ENCODE measurements at regions not wholly inside any gene's neighbourhood (a gene's known extent, or its start where the extent isn't known, plus 50 kb on each side); places are given as distances from the start of the nearest gene placed in this dataset.

GRCh38 chr20:50389808-50390684 lies 120.1 kb upstream of the PTPN1 start:
- H3K9ac ChIP-seq (ENCODE audit: low read length): no peak overlapping the region
- no peaks in the 10 kb centered on the region for H3F3A ChIP-seq (ENCODE audit: insufficient read depth, low read length)
- H3K27ac ChIP-seq (ENCODE audit: low read depth, low read length, poor library complexity, severe bottlenecking): no peak overlapping the region
- no peak overlapping the region for H3K4me2 ChIP-seq (ENCODE audit: low read length)
- peaks cover 4% of the 10 kb centered on the region; the same call in 1 of the 2 replicates for H3K27me3 ChIP-seq (ENCODE audit: insufficient read depth, low read length)
- H3K79me2 ChIP-seq (ENCODE audit: insufficient read depth, low read length): no peaks in the 10 kb centered on the region
- no peaks in the 10 kb centered on the region for H3K9me2 ChIP-seq (ENCODE audit: low read depth, low read length)
- no peaks in the 10 kb centered on the region for H3K36me3 ChIP-seq (ENCODE audit: insufficient read depth, low read length)
- H3K9me3 ChIP-seq (ENCODE audit: low read length): no peaks in the 10 kb centered on the region
- H2AFZ ChIP-seq (ENCODE audit: low read length): no peak overlapping the region
- TF ChIP-seq CTCF (IDR thresholded peaks at IDR 0.05; ENCODE audit: low read length) (no peak), EZH2 (IDR thresholded peaks at IDR 0.05; ENCODE audit: borderline replicate concordance, low read length) (no peak)
- H3K4me1 ChIP-seq (ENCODE audit: insufficient read depth, low read length, severe bottlenecking): no peaks in the 10 kb centered on the region
- H4K20me1 ChIP-seq (ENCODE audit: insufficient read depth, low read length): no peaks in the 10 kb centered on the region
- H3K4me3 ChIP-seq (ENCODE audit: low read depth, low read length, poor library complexity, severe bottlenecking): no peak overlapping the region

GRCh38 chr20:50390685-50391443 lies 119.3 kb upstream of the PTPN1 start:
- H3K4me1 ChIP-seq (ENCODE audit: insufficient read depth, low read length, severe bottlenecking): no peaks in the 10 kb centered on the region
- no peaks in the 10 kb centered on the region for H3F3A ChIP-seq (ENCODE audit: insufficient read depth, low read length)
- H3K9me2 ChIP-seq (ENCODE audit: low read depth, low read length): no peaks in the 10 kb centered on the region
- H3K9ac ChIP-seq (ENCODE audit: low read length): no peak overlapping the region
- TF ChIP-seq CTCF (IDR thresholded peaks at IDR 0.05; ENCODE audit: low read length): no peak
- TF ChIP-seq EZH2 (IDR thresholded peaks at IDR 0.05; ENCODE audit: borderline replicate concordance, low read length): no peak
- no peaks in the 10 kb centered on the region for H4K20me1 ChIP-seq (ENCODE audit: insufficient read depth, low read length)
- no peaks in the 10 kb centered on the region for H3K79me2 ChIP-seq (ENCODE audit: insufficient read depth, low read length)
- no peaks in the 10 kb centered on the region for H3K36me3 ChIP-seq (ENCODE audit: insufficient read depth, low read length)
- H3K9me3 ChIP-seq (ENCODE audit: low read length): no peaks in the 10 kb centered on the region
- no peak overlapping the region for H2AFZ ChIP-seq (ENCODE audit: low read length)
- no peak overlapping the region for H3K27ac ChIP-seq (ENCODE audit: low read depth, low read length, poor library complexity, severe bottlenecking)
- H3K4me3 ChIP-seq (ENCODE audit: low read depth, low read length, poor library complexity, severe bottlenecking): no peak overlapping the region
- no peaks in the 10 kb centered on the region; the same call in 1 of the 2 replicates for H3K27me3 ChIP-seq (ENCODE audit: insufficient read depth, low read length)
- no peak overlapping the region for H3K4me2 ChIP-seq (ENCODE audit: low read length)

GRCh38 chr20:50391444-50392137 lies 118.6 kb upstream of the PTPN1 start:
- Histone ChIP-seq H3K27me3 (ENCODE audit: insufficient read depth, low read length) (no peaks in the 10 kb centered on the region), H3K36me3 (ENCODE audit: insufficient read depth, low read length) (no peaks in the 10 kb centered on the region), H3K4me1 (ENCODE audit: insufficient read depth, low read length, severe bottlenecking) (no peaks in the 10 kb centered on the region), H4K20me1 (ENCODE audit: insufficient read depth, low read length) (no peaks in the 10 kb centered on the region), H3K9me2 (ENCODE audit: low read depth, low read length) (no peaks in the 10 kb centered on the region), H3K79me2 (ENCODE audit: insufficient read depth, low read length) (no peaks in the 10 kb centered on the region), H3K9ac (ENCODE audit: low read length) (no peak overlapping the region), H3K9me3 (ENCODE audit: low read length) (no peaks in the 10 kb centered on the region), H2AFZ (ENCODE audit: low read length) (no peak overlapping the region), H3K4me3 (ENCODE audit: low read depth, low read length, poor library complexity, severe bottlenecking) (no peak overlapping the region), H3K4me2 (ENCODE audit: low read length) (no peak overlapping the region), H3F3A (ENCODE audit: insufficient read depth, low read length) (no peaks in the 10 kb centered on the region), H3K27ac (ENCODE audit: low read depth, low read length, poor library complexity, severe bottlenecking) (no peak overlapping the region)
- TF ChIP-seq CTCF (IDR thresholded peaks at IDR 0.05; ENCODE audit: low read length) (no peak), EZH2 (IDR thresholded peaks at IDR 0.05; ENCODE audit: borderline replicate concordance, low read length) (no peak)
